A549 (cell line): ENCODE measurements at regions not wholly inside any gene's neighbourhood (a gene's known extent, or its start where the extent isn't known, plus 50 kb on each side); places are given as distances from the start of the nearest gene placed in this dataset.

Source experiments
- CTCF ChIP-seq: fragments of >200 bp; sonication (Bioruptor Twin); formaldehyde crosslinking; IDR thresholded peaks from 3 replicates; pipeline ENCODE4 v1.5.1; 2016
- ELK1 ChIP-seq: fragments of 150-350 bp; IDR thresholded peaks from 2 replicates; pipeline ENCODE4 v1.6.1; 2014; ENCODE audit warnings: low read depth, mild to moderate bottlenecking, low read length
- HMGXB4 ChIP-seq: fragments of 250-450 bp; sonication (Bioruptor Pico); IDR thresholded peaks from 2 replicates; pipeline ENCODE4 v1.5.0; 2021; ENCODE audit warnings: mild to moderate bottlenecking, moderate library complexity, borderline replicate concordance
- MYC ChIP-seq: IDR thresholded peaks from 2 replicates; pipeline ENCODE4 v1.6.1; 2012; ENCODE audit warnings: mild to moderate bottlenecking, inconsistent platforms, low read length, improper control_type of control experiment, borderline replicate concordance
- NR3C1 ChIP-seq: fragments of >200 bp; sonication (Bioruptor Twin); formaldehyde crosslinking; IDR thresholded peaks from 3 replicates; pipeline ENCODE4 v1.6.1; 2017
- POLR2A ChIP-seq: IDR thresholded peaks from 2 replicates; pipeline ENCODE4 v1.6.1; 2012; ENCODE audit warnings: mild to moderate bottlenecking, low read length

- no peak for TF ChIP-seq POLR2A
- no peak for TF ChIP-seq CTCF
- TF ChIP-seq HMGXB4 (CRISPR knock-in tag): no peak
- no peak for TF ChIP-seq NR3C1
- TF ChIP-seq MYC: no peak
- no peak for TF ChIP-seq ELK1
These were observed 126.6 kb upstream of the TUSC1 start for GRCh38 chr9:25804856-25805255.
